Effector memory CD8-positive, alpha-beta T cell (primary cell): ENCODE measurements at regions not wholly inside any gene's neighbourhood (a gene's known extent, or its start where the extent isn't known, plus 50 kb on each side); places are given as distances from the start of the nearest gene placed in this dataset.

Experiments
- ATAC-seq: fragments of 150-1000 bp; cut with Tn5 transposase; replicated peaks from 2 replicates; pipeline ENCODE4 v1.10.0; 2021; ENCODE audit warnings: mild to moderate bottlenecking, moderate library complexity
- DNase-seq, 3 experiments: peaks; one replicate each; pipeline ENCODE4 v3.0.0; 2021
- H3K27ac Mint-ChIP-seq, 2 donors: one replicate each; pipeline ENCODE4 v1.8.0; 2022; ENCODE audit warnings: mild to moderate bottlenecking in 2 of 2, mixed read lengths in 2 of 2, moderate library complexity in 2 of 2
- H3K27me3 Mint-ChIP-seq, 2 donors: one replicate each; pipeline ENCODE4 v1.8.0; 2022; ENCODE audit warnings: mixed read lengths in 2 of 2
- H3K36me3 Mint-ChIP-seq: one replicate; pipeline ENCODE4 v1.8.0; 2022; ENCODE audit warnings: mild to moderate bottlenecking, moderate library complexity, mixed read lengths; ENCODE audit not compliant: insufficient read depth
- H3K4me1 Mint-ChIP-seq, 2 donors: one replicate each; pipeline ENCODE4 v1.8.0; 2022; ENCODE audit warnings: low read depth in 2 of 2, mixed read lengths in 2 of 2
- H3K4me3 Mint-ChIP-seq, 2 donors: one replicate each; pipeline ENCODE4 v1.8.0; 2022; ENCODE audit warnings: mild to moderate bottlenecking in 2 of 2, mixed read lengths in 2 of 2, moderate library complexity in 2 of 2
- H3K9me3 Mint-ChIP-seq, 2 donors: one replicate each; pipeline ENCODE4 v1.8.0; 2022; ENCODE audit warnings: mixed read lengths in 2 of 2

- Mint-ChIP-seq H3K9me3 (no peaks in the 10 kb centered on the region), H3K27ac (no peak overlapping the region), H3K36me3 (peaks cover 3% of the 10 kb centered on the region), H3K27me3 (peaks cover 0 to 8% of the 10 kb centered on the region in 2 donors), H3K4me1 (no peaks in the 10 kb centered on the region), H3K4me3 (no peak overlapping the region)
- DNase-seq, result no peak
- ATAC-seq, result no peak
Observed at GRCh38 chr6:43873806-43874714, 104.0 kb downstream of the VEGFA start.

GRCh38 chr6:43871933-43872332, 101.9 kb downstream of the VEGFA start:
- DNase-seq, result no peak
- ATAC-seq, result no peak
- Mint-ChIP-seq H3K36me3 (no peaks in the 10 kb centered on the region), H3K9me3 (no peaks in the 10 kb centered on the region), H3K4me1 (no peaks in the 10 kb centered on the region), H3K27me3 (peaks cover 0 to 25% of the 10 kb centered on the region in 2 donors), H3K27ac (no peak overlapping the region), H3K4me3 (no peak overlapping the region)

- Mint-ChIP-seq H3K4me1 (no peaks in the 10 kb centered on the region), H3K4me3 (no peak overlapping the region), H3K27ac (no peak overlapping the region), H3K36me3 (no peaks in the 10 kb centered on the region), H3K27me3 (peaks cover 3 to 30% of the 10 kb centered on the region in 2 donors), H3K9me3 (no peaks in the 10 kb centered on the region)
- ATAC-seq (no peak), DNase-seq (no peak)
Observed at GRCh38 chr6:43871284-43871683, 101.3 kb downstream of the VEGFA start.

- no peak for ATAC-seq
- Mint-ChIP-seq H3K27ac (no peak overlapping the region), H3K4me1 (no peaks in the 10 kb centered on the region), H3K9me3 (no peaks in the 10 kb centered on the region), H3K4me3 (no peak overlapping the region), H3K36me3 (no peaks in the 10 kb centered on the region), H3K27me3 (peaks cover 9 to 37% of the 10 kb centered on the region in 2 donors)
- no peak for DNase-seq
Observed at GRCh38 chr6:43870660-43871061, 100.7 kb downstream of the VEGFA start.

- Mint-ChIP-seq H3K27ac (no peak overlapping the region), H3K27me3 (peaks cover 12 to 43% of the 10 kb centered on the region in 2 donors)
Observed at GRCh38 chr6:43869792-43870659, 100.0 kb downstream of the VEGFA start.

GRCh38 chr6:43869079-43869710, 99.2 kb downstream of the VEGFA start:
- H3K36me3 Mint-ChIP-seq, result no peaks in the 10 kb centered on the region
- peak overlapping the region in 1 of 2 donors; percentile 49 for H3K27ac Mint-ChIP-seq
- H3K9me3 Mint-ChIP-seq, result no peaks in the 10 kb centered on the region
- no peaks in the 10 kb centered on the region for H3K4me1 Mint-ChIP-seq
- DNase-seq (no peak), ATAC-seq (no peak)
- no peak overlapping the region for H3K4me3 Mint-ChIP-seq
- peaks cover 16 to 48% of the 10 kb centered on the region in 2 donors for H3K27me3 Mint-ChIP-seq

More at GRCh38 chr6:43869792-43870659, 100.0 kb downstream of the VEGFA start:
- no peaks in the 10 kb centered on the region for H3K4me1 Mint-ChIP-seq
- H3K9me3 Mint-ChIP-seq, result no peaks in the 10 kb centered on the region
- no peak for DNase-seq
- ATAC-seq, result no peak
- no peaks in the 10 kb centered on the region for H3K36me3 Mint-ChIP-seq
- no peak overlapping the region for H3K4me3 Mint-ChIP-seq

- H3K4me3 Mint-ChIP-seq, result no peak overlapping the region
- no peak overlapping the region for H3K27ac Mint-ChIP-seq
- DNase-seq, result no peak
- no peak for ATAC-seq
- H3K4me1 Mint-ChIP-seq, result no peaks in the 10 kb centered on the region
- H3K27me3 Mint-ChIP-seq, result peaks cover 16 to 52% of the 10 kb centered on the region in 2 donors
- no peaks in the 10 kb centered on the region for H3K36me3 Mint-ChIP-seq
- H3K9me3 Mint-ChIP-seq, result no peaks in the 10 kb centered on the region
Observed at GRCh38 chr6:43868467-43868866, 98.5 kb downstream of the VEGFA start.

GRCh38 chr6:43867996-43868395, 98.0 kb downstream of the VEGFA start:
- H3K27ac Mint-ChIP-seq, result no peak overlapping the region
- H3K9me3 Mint-ChIP-seq, result no peaks in the 10 kb centered on the region
- DNase-seq, result no peak
- H3K36me3 Mint-ChIP-seq, result no peaks in the 10 kb centered on the region
- H3K4me3 Mint-ChIP-seq, result no peak overlapping the region
- peaks cover 16 to 57% of the 10 kb centered on the region in 2 donors for H3K27me3 Mint-ChIP-seq
- no peak for ATAC-seq
- H3K4me1 Mint-ChIP-seq, result no peaks in the 10 kb centered on the region

GRCh38 chr6:43867246-43867645, 97.2 kb downstream of the VEGFA start:
- Mint-ChIP-seq H3K27me3 (peaks cover 16 to 56% of the 10 kb centered on the region in 2 donors), H3K36me3 (no peaks in the 10 kb centered on the region), H3K4me1 (no peaks in the 10 kb centered on the region), H3K9me3 (no peaks in the 10 kb centered on the region), H3K27ac (no peak overlapping the region), H3K4me3 (no peak overlapping the region)
- no peak for DNase-seq
- no peak for ATAC-seq

GRCh38 chr6:43865932-43866645, 96.1 kb downstream of the VEGFA start:
- peaks cover 16 to 53% of the 10 kb centered on the region in 2 donors for H3K27me3 Mint-ChIP-seq
- no peaks in the 10 kb centered on the region for H3K4me1 Mint-ChIP-seq
- H3K27ac Mint-ChIP-seq, result no peak overlapping the region
- DNase-seq, result no peak
- no peaks in the 10 kb centered on the region for H3K9me3 Mint-ChIP-seq
- no peak overlapping the region for H3K4me3 Mint-ChIP-seq
- no peaks in the 10 kb centered on the region for H3K36me3 Mint-ChIP-seq
- no peak for ATAC-seq

GRCh38 chr6:43865086-43865485, 95.1 kb downstream of the VEGFA start:
- no peak overlapping the region for H3K27ac Mint-ChIP-seq

GRCh38 chr6:43862925-43863324, 92.9 kb downstream of the VEGFA start:
- DNase-seq (no peak), ATAC-seq (no peak)
- Mint-ChIP-seq H3K27ac (no peak overlapping the region), H3K36me3 (no peaks in the 10 kb centered on the region), H3K4me3 (no peak overlapping the region), H3K9me3 (no peaks in the 10 kb centered on the region), H3K27me3 (peaks cover 16 to 44% of the 10 kb centered on the region in 2 donors), H3K4me1 (no peaks in the 10 kb centered on the region)

More at GRCh38 chr6:43865086-43865485, 95.1 kb downstream of the VEGFA start:
- DNase-seq, result no peak
- no peak for ATAC-seq
- H3K27me3 Mint-ChIP-seq, result peaks cover 16 to 53% of the 10 kb centered on the region in 2 donors
- H3K4me1 Mint-ChIP-seq, result no peaks in the 10 kb centered on the region
- no peaks in the 10 kb centered on the region for H3K36me3 Mint-ChIP-seq
- no peak overlapping the region for H3K4me3 Mint-ChIP-seq
- H3K9me3 Mint-ChIP-seq, result no peaks in the 10 kb centered on the region
